Endothelial cell of umbilical vein (primary cell): ENCODE measurements at regions not wholly inside any gene's neighbourhood (a gene's known extent, or its start where the extent isn't known, plus 50 kb on each side); places are given as distances from the start of the nearest gene placed in this dataset.

Experiments used
- BruUV-seq: library from RNA; stranded (reverse); fragments of 400-500 nt; replicated peaks from 2 replicates; lab custom pipeline; 2021; lab: Mats Ljungman, UMichigan
- CTCF ChIA-PET: fragments of 300-600, 350-600 bp; sonication (Branson Sonifier 250); formaldehyde crosslinking; loops from one replicate; lab custom pipeline; 2021; ENCODE audit warnings: antibody characterized with exemption, inconsistent platforms; lab: Charles Lee
- POLR2A ChIA-PET: fragments of 300-600, 350-600 bp; sonication (Branson Sonifier 250); formaldehyde crosslinking; loops from one replicate; lab custom pipeline; 2021; ENCODE audit warnings: antibody characterized with exemption, inconsistent platforms; lab: Charles Lee
- DNase-seq: peaks from one replicate; pipeline ENCODE4 v3.0.0-alpha.2; 2011; ENCODE audit warnings: low read depth, low spot score
- FAIRE-seq: peaks from 2 replicates; lab custom pipeline; 2011; peaks lifted over from hg19 to GRCh38; lab: Jason Lieb, UNC
- H2AFZ ChIP-seq: 2 replicates; pipeline ENCODE4 v1.6.0; 2012; ENCODE audit warnings: low read depth, low read length, control low read depth, inconsistent platforms
- H3K27ac ChIP-seq: 2 replicates; pipeline ENCODE4 v1.5.1; 2011; ENCODE audit warnings: low read depth, mild to moderate bottlenecking, control low read depth, low read length, moderate library complexity; ENCODE audit not compliant: insufficient read depth
- H3K27me3 ChIP-seq, 2 experiments: 2 replicates each; pipeline versions ENCODE4 v1.6.0 to v1.6.1; 2011; ENCODE audit warnings: low read length in 2 of 2, mixed read lengths in 1 of 2; ENCODE audit not compliant: control insufficient read depth in 2 of 2, insufficient read depth in 2 of 2
- H3K36me3 ChIP-seq, 2 experiments: 2 replicates in 1 of 2; 3 replicates in 1 of 2; pipeline ENCODE4 v1.5.1; 2011; ENCODE audit warnings: low read length in 2 of 2, mild to moderate bottlenecking in 1 of 2, moderate library complexity in 1 of 2; ENCODE audit not compliant: control insufficient read depth in 2 of 2, insufficient read depth in 2 of 2; ENCODE audit errors: extremely low read depth in 1 of 2
- H3K4me1 ChIP-seq: 3 replicates; pipeline ENCODE4 v1.5.1; 2011; ENCODE audit warnings: mild to moderate bottlenecking, low read length; ENCODE audit not compliant: control insufficient read depth, insufficient read depth; ENCODE audit errors: extremely low read depth
- H3K4me2 ChIP-seq: 2 replicates; pipeline ENCODE4 v1.6.1; 2011; ENCODE audit warnings: low read length, control low read depth, mixed read lengths; ENCODE audit not compliant: insufficient read depth
- H3K4me3 ChIP-seq, 3 experiments: fragments of 200-600 bp in 1 of 3; sonication (generic), shearing (Covaris generic) in 1 of 3; replicated peaks in 1 of 3; 2 replicates each; pipeline ENCODE4 v1.5.1; 2011 to 2016; ENCODE audit warnings: control low read depth in 3 of 3, low read length in 3 of 3, mild to moderate bottlenecking in 2 of 3, inconsistent platforms in 1 of 3, low read depth in 1 of 3, moderate library complexity in 1 of 3; ENCODE audit not compliant: insufficient read depth in 1 of 3
- H3K79me2 ChIP-seq: 2 replicates; pipeline ENCODE4 v1.6.0; 2012; ENCODE audit warnings: low read length, inconsistent platforms; ENCODE audit not compliant: control insufficient read depth, insufficient read depth
- H3K9ac ChIP-seq: replicated peaks from 2 replicates; pipeline ENCODE3; 2011; ENCODE audit warnings: low read length, control low read depth; ENCODE audit not compliant: insufficient read depth; ENCODE audit errors: extremely low read depth
- H3K9me1 ChIP-seq: replicated peaks from 3 replicates; pipeline ENCODE4 v1.6.0; 2011; ENCODE audit warnings: mild to moderate bottlenecking, low read length; ENCODE audit not compliant: control insufficient read depth, insufficient read depth; ENCODE audit errors: extremely low read depth
- H3K9me3 ChIP-seq: replicated peaks from 2 replicates; pipeline ENCODE4 v1.5.1; 2012; ENCODE audit warnings: low read length, inconsistent platforms; ENCODE audit not compliant: control insufficient read depth, insufficient read depth
- H4K20me1 ChIP-seq: replicated peaks from 2 replicates; pipeline ENCODE3; 2011; ENCODE audit warnings: mild to moderate bottlenecking, low read length; ENCODE audit not compliant: control insufficient read depth, insufficient read depth; ENCODE audit errors: extremely low read depth
- EZH2 ChIP-seq: IDR thresholded peaks from 2 replicates; pipeline ENCODE4 v1.6.1; 2012; ENCODE audit warnings: borderline replicate concordance, low read depth, mild to moderate bottlenecking, moderate library complexity, low read length, inconsistent platforms; ENCODE audit not compliant: severe bottlenecking
- FOS ChIP-seq: IDR thresholded peaks from 2 replicates; pipeline ENCODE4 v1.6.1; 2011; ENCODE audit warnings: mild to moderate bottlenecking, low read length, moderate library complexity, borderline replicate concordance; ENCODE audit not compliant: insufficient read depth
- GATA2 ChIP-seq: IDR thresholded peaks from 2 replicates; pipeline ENCODE4 v1.7.0; 2011; ENCODE audit warnings: low read depth, mild to moderate bottlenecking, moderate library complexity, mixed read lengths, low read length; ENCODE audit not compliant: insufficient read length, insufficient read depth
- JUN ChIP-seq: IDR thresholded peaks from 2 replicates; pipeline ENCODE4 v1.6.1; 2011; ENCODE audit warnings: borderline replicate concordance, low read depth; ENCODE audit not compliant: insufficient read length, insufficient read depth
- MYC ChIP-seq: IDR thresholded peaks from one replicate; pipeline ENCODE4 v1.6.1; 2011; ENCODE audit warnings: mild to moderate bottlenecking, low read depth, low read length
- POLR2A ChIP-seq: IDR thresholded peaks from 2 replicates; pipeline ENCODE4 v1.6.1; 2012; ENCODE audit warnings: low read depth, mild to moderate bottlenecking, control low read depth, low read length
- POLR2AphosphoS5 ChIP-seq: IDR thresholded peaks from 2 replicates; pipeline ENCODE4 v1.6.1; 2012; ENCODE audit warnings: low read depth, mild to moderate bottlenecking, control low read depth, low read length, moderate library complexity; ENCODE audit not compliant: insufficient read depth
- dilution Hi-C: fragments of 300-500 bp; cut with MboI; formaldehyde crosslinking; loops from one replicate; pipeline ENCODE4 v1.15.0; 2019; ENCODE audit warnings: low sequenced_read_pairs; ENCODE audit not compliant: extremely low pct_ligation_motif_present
- intact Hi-C: fragments of 100-400 bp; cut with micrococcal nuclease; formaldehyde crosslinking; loops from one replicate; pipeline ENCODE4 v1.10.0; 2022
- TF ChIP-seq, protein P1 (sequence below), 2 donors: IDR thresholded peaks; 1 replicate in 1 of 2; 2 replicates in 1 of 2; pipeline ENCODE4 v1.5.1; 2011; ENCODE audit warnings: low read length in 2 of 2, mild to moderate bottlenecking in 2 of 2, moderate library complexity in 2 of 2, control low read depth in 1 of 2, inconsistent platforms in 1 of 2, low read depth in 1 of 2; ENCODE audit not compliant: insufficient read depth in 1 of 2; ENCODE audit errors: extremely low read depth in 1 of 2
- TF ChIP-seq, protein P2 (sequence below): IDR thresholded peaks from 2 replicates; pipeline ENCODE4 v1.6.1; 2011; ENCODE audit not compliant: insufficient read depth, insufficient read length

DNA sequence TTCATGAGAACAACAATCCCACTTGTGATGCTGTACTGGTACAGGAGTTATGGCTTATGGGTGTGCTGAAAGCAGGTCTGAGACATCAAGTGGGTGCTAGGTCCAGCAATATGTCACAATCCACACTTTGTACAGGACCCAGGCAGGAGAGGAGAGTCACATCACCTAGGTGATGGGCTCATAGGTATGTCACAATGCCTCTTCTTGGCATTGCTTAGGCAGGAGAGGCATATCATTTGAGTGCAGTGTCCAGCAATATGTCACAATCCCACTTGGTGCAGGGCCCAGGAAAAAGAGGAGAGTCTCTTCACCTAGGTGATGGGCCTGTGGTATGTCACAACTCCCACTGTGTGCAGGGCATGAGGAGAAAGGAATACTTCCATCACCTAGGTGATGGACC lies 2110.0 kb downstream of the TP53TG3F start:
- no peak overlapping the region for H2AFZ ChIP-seq
- no peaks in the 10 kb centered on the region for H3K27me3 ChIP-seq
- CTCF ChIA-PET = no interaction called here
- H3K9me3 ChIP-seq = peaks cover 12% of the 10 kb centered on the region
- H4K20me1 ChIP-seq = no peaks in the 10 kb centered on the region
- no peak overlapping the region for H3K9ac ChIP-seq
- TF ChIP-seq EZH2 = no peak
- TF ChIP-seq, protein P1, sequence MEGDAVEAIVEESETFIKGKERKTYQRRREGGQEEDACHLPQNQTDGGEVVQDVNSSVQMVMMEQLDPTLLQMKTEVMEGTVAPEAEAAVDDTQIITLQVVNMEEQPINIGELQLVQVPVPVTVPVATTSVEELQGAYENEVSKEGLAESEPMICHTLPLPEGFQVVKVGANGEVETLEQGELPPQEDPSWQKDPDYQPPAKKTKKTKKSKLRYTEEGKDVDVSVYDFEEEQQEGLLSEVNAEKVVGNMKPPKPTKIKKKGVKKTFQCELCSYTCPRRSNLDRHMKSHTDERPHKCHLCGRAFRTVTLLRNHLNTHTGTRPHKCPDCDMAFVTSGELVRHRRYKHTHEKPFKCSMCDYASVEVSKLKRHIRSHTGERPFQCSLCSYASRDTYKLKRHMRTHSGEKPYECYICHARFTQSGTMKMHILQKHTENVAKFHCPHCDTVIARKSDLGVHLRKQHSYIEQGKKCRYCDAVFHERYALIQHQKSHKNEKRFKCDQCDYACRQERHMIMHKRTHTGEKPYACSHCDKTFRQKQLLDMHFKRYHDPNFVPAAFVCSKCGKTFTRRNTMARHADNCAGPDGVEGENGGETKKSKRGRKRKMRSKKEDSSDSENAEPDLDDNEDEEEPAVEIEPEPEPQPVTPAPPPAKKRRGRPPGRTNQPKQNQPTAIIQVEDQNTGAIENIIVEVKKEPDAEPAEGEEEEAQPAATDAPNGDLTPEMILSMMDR (IDR thresholded peaks at IDR 0.05; ENCODE audit: extremely low read depth in 1 of 2, insufficient read depth in 1 of 2, low read depth in 1 of 2, low read length in 2 of 2) = no peak
- TF ChIP-seq MYC = no peak
- TF ChIP-seq, protein P2, sequence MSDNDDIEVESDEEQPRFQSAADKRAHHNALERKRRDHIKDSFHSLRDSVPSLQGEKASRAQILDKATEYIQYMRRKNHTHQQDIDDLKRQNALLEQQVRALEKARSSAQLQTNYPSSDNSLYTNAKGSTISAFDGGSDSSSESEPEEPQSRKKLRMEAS = no peak
- TF ChIP-seq JUN = no peak
- no peak for TF ChIP-seq GATA2
- no peak for TF ChIP-seq POLR2AphosphoS5
- TF ChIP-seq POLR2A = no peak
- no peak for TF ChIP-seq FOS
- intact Hi-C loops (no loop called here), dilution Hi-C loops (no loop called here)
- H3K36me3 ChIP-seq = no peaks in the 10 kb centered on the region
- H3K79me2 ChIP-seq = no peaks in the 10 kb centered on the region
- BruUV-seq = no TSS peak
- no peaks in the 10 kb centered on the region for H3K4me1 ChIP-seq
- FAIRE-seq (no peak), DNase-seq (no peak)
- no peaks in the 10 kb centered on the region for H3K9me1 ChIP-seq
- H3K4me3 ChIP-seq = no peak overlapping the region
- no peak overlapping the region for H3K27ac ChIP-seq
- POLR2A ChIA-PET = no interaction called here
- H3K4me2 ChIP-seq = no peak overlapping the region
